ENCODE measurements at regions not wholly inside any gene's neighbourhood (a gene's known extent, or its start where the extent isn't known, plus 50 kb on each side); places are given as distances from the start of the nearest gene placed in this dataset.
"Not testable (repeated sequence)": the region's sequence is repeated elsewhere in the genome, so short reads cannot be mapped to it uniquely, and the experiment has no call there.

- no peak for DNase-seq
These were observed 360.0 kb downstream of the QKI start for GRCh38 chr6:163774485-163774884.

- DNase-seq: no peak
These were observed 359.1 kb downstream of the QKI start for GRCh38 chr6:163773646-163774045.

GRCh38 chr6:163772701-163773100, 358.2 kb downstream of the QKI start:
- no peak for DNase-seq

DNA sequence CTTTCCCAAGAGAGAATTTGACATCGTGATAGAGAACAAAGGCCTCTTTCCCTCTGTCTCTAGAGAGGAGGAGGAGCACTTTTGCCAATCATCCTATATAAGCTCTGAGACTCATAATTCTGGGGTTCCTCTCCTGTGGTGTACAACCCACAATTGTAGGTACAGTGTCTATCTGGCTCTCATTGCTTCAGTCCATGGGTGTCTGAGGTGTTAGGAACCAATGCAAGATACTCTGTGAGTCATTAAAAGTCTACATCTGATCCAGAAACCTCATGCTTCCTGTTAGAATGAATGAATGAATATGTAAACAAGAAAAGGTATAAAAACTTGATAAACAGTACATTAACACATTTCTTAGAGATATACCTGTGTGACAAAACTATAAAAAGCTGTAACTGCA, 356.7 kb downstream of the QKI start:
- no peak for DNase-seq

GRCh38 chr6:163768905-163769304, 354.4 kb downstream of the QKI start:
- no peak for DNase-seq

GRCh38 chr6:163766936-163767335, 352.4 kb downstream of the QKI start:
- DNase-seq: no peak

GRCh38 chr6:163765335-163765734, 350.8 kb downstream of the QKI start:
- no peak for DNase-seq

- no peak for DNase-seq
These were observed 350.0 kb downstream of the QKI start for GRCh38 chr6:163764565-163764964.

GRCh38 chr6:163761481-163761880, 347.0 kb downstream of the QKI start:
- DNase-seq: no peak

- no peak for DNase-seq
These were observed 346.3 kb downstream of the QKI start for GRCh38 chr6:163760860-163761259.

- DNase-seq: no peak
These were observed 345.0 kb downstream of the QKI start for GRCh38 chr6:163759542-163759941.

GRCh38 chr6:163757520-163757919, 343.0 kb downstream of the QKI start:
- no peak for DNase-seq

GRCh38 chr6:163756079-163756478, 341.6 kb downstream of the QKI start:
- DNase-seq: no peak

- no peak for DNase-seq
These were observed 340.3 kb downstream of the QKI start for GRCh38 chr6:163754866-163755265.

DNA sequence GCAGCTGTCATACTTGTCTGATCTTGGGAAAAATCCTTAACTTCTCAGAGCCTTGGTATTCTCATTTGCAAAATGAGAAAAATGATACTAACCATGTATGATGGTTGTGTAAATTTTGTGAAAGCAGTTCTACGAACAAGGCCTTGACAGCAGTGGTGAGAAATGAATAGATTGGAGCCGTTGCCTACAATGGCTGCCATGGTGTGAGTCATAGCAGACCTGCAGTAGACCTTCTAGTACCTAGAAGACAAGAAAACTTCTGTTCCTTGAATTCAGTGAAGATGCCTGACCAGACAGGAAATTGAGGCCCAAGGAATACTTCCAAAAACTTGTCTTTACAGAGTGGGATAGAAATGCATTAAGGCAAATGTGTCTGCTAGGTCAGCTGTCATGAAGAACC, 338.9 kb downstream of the QKI start:
- DNase-seq: no peak

- no peak for DNase-seq
These were observed 337.9 kb downstream of the QKI start for GRCh38 chr6:163752446-163752845.

DNA sequence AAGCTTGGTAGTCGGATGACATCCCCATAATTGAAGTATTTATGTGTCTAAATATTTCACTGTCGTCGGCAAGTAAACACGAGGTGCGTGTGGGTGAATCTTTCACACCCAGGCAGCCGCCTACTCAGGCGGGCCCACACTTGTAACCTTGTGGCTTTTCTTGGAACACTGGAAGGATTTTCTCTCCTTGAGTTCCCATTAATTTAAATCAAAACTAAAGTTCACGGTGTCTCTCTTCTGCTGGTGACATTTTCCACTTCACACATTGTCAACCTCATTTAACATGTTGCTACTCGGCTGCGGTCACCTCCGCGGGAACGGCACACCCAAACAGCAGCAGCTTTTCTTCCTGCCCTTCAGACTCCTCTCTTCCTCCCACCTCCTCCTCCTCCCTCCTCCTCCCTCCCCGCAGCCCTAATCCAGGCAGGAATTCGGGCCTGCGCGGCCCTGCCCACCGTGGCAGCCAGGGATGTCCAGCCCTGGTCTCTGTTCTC, 336.6 kb downstream of the QKI start:
- no peak for DNase-seq

DNA sequence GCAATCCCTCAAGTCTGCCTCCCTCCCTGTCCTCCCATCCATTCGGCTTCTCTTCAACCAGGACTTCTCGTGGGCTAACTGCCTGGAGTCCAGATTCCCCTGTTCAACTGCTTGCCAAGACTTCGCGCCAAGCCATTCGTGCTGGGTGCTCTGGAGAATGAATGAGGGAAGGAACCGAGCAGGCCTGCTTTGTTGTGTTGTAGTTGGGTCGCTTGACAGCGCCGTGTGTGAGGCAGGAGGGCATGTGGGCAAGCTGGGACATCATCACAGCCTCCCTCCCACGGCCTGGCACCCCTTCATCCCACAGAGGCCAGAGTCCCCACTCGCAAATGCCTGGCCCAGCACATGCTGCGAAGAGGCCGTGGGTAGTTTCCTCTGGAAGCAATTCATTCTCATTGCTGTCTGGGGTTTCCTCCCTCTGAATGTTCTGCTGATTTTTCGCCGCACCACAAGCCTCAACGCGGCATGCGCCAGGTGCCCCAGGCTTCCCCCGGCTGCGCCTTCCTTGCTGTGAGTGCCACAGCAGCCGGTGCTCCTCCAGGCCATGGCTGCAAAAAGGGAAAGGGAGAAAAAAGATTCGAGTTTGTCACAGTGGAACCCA, 336.0 kb downstream of the QKI start:
- DNase-seq: no peak

DNA sequence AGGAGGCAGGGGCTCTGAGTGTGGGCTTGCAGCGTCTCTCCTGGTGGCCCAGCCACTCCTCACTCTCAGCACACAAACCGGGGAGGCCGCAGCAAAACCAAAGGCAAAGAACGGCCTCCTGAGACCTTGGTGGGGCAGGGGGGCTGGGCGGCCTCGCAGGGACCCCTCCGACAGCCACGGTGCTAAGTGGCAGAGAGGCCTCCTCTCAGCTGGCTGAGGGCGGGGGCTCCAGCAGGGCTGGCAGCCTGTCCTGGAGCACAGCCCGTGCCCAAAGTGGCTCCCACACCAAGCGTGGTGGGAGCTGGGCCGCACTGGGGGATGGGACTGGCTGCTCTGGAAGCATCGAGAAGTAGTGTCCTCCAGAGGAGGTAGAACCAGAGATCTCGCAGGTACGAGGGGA, 334.4 kb downstream of the QKI start:
- DNase-seq: no peak

GRCh38 chr6:163748036-163748435, 333.5 kb downstream of the QKI start:
- no peak for DNase-seq

DNA sequence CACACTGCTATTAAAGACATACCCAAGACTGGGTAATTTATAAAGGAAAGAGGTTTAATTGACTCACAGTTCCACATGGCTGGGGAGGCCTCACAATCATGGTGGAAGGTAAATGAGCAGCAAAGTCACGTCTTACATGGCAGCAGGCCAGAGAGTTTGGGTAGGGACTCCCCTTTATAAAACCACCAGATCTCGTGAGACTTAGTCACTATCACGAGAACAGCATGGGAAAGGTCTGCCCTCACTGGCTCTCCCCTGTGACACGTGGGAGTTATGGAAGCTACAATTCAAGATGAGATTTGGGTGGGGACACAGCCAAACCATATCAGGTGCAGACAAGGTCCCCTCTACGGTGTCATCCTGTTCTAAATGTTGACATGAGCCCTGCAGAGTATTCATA, 332.5 kb downstream of the QKI start:
- not testable (repeated sequence) for DNase-seq

DNA sequence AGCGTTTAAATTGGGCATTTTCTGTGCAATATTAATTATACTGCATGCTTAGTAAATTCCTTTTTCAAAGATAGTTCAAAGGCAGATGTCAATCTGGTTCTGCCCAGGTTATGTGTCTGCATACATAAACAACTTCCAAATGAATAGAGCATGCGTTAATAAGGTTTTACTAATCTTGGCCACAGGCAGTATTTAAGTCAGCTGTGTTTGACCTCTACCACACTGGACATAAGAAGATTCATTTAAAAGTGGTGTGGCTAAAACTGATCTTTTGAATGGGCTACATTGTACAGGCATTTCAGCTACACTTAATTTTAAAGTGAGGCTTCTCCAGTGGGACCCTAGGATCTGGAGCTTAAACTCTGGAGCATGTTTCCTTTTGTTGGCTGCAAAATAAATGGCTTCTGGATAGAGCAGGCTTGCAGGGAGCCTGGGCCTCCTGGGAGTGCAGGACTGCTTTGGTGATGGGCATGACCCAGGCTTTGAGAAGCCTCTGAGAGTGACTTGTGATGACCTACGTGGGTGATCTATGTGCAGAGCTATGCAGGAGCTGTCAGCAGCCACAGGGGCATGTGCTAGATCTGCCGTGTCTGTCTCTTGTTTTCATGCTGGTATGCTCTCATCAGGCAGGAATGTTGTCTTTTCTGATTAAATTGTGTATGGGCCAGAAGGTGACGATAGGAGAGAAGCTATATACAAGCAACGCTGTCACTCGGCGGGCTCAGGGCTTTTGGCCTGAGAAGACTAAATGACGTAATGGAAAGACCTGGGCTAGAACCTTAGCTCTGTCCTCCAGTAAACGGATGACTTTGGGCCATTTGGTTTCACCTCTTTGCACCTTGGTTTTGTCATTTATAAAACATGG, 331.2 kb downstream of the QKI start:
- DNase-seq: no peak

- DNase-seq: no peak
These were observed 329.9 kb downstream of the QKI start for GRCh38 chr6:163744256-163744925.

DNA sequence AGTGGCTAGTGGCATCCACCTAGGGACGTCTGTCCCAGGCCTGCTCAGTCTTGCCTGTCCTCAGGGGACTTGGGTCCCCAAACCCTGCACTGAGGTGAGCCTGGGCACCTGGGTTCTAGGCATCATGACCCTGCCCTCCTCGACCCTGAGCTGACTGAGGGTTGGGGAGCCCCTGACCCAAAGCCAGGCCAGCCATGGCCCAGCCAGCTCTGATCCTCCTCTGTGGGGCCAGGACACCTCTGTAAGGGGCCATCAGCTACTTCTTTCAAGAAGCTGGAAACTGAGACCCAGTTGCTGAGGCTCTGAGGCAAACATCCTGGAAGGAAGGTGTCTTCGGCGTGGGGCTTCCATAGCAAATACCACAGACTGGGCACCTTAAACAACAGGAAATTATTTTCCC, 329.3 kb downstream of the QKI start:
- no peak for DNase-seq

Measured in DMS 273 treated with DMSO at 0.1 percent for 48 hours (cell line).